ENCODE measurements at regions not wholly inside any gene's neighbourhood (a gene's known extent, or its start where the extent isn't known, plus 50 kb on each side); places are given as distances from the start of the nearest gene placed in this dataset.

- Histone ChIP-seq H3K36me3 (no peaks in the 10 kb centered on the region), H3K9me3 (peaks cover 0 to 10% (median 0%) of the 10 kb centered on the region in 12 donors), H3K27ac (no peak overlapping the region), H3K27me3 (peaks cover 0 to 7% (median 0%) of the 10 kb centered on the region in 9 donors), H3K4me3 (no peak overlapping the region), H3K4me1 (no peaks in the 10 kb centered on the region)
- ATAC-seq (no peak), DNase-seq (no peak)
- 43 to 83% (median 65%) methylated on average over 1 of the region's 1 CpG for WGBS, 4 donors
- intact Hi-C loops (cut with DNase I), result no loop called here
- TF ChIP-seq POLR2A (IDR thresholded peaks at IDR 0.05), result no peak
- TF ChIP-seq, protein P1, sequence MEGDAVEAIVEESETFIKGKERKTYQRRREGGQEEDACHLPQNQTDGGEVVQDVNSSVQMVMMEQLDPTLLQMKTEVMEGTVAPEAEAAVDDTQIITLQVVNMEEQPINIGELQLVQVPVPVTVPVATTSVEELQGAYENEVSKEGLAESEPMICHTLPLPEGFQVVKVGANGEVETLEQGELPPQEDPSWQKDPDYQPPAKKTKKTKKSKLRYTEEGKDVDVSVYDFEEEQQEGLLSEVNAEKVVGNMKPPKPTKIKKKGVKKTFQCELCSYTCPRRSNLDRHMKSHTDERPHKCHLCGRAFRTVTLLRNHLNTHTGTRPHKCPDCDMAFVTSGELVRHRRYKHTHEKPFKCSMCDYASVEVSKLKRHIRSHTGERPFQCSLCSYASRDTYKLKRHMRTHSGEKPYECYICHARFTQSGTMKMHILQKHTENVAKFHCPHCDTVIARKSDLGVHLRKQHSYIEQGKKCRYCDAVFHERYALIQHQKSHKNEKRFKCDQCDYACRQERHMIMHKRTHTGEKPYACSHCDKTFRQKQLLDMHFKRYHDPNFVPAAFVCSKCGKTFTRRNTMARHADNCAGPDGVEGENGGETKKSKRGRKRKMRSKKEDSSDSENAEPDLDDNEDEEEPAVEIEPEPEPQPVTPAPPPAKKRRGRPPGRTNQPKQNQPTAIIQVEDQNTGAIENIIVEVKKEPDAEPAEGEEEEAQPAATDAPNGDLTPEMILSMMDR (IDR thresholded peaks at IDR 0.05), result no peak
Measured at GRCh38 chrX:115378471-115378870, 89.0 kb downstream of the LUZP4 start.

DNA sequence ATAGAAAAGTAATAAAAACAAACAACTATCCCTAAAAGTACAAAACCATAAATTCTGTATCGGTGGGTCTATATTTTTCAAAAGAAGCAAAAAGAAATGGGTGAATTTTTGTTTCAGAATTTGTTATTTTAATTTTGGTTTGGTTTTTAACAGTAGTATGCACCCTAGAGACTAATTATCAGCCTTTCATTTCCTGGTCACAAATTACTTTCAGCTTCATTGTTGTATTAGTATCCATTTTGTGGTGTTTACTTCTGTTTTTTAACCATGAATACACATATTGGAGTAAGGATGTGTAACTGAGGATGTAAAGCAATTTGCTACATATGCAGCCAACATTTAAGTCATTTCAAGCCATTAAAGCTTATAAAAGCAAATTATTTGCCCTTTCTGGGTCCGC lies 97.8 kb downstream of the LUZP4 start:
- intact Hi-C loops (cut with DNase I), result no loop called here

GRCh38 chrX:115388879-115389278 lies 99.4 kb downstream of the LUZP4 start:
- ATAC-seq (peak in 1 of 4 donors; percentile 38), DNase-seq (no peak)
- 64 to 74% (median 69%) methylated on average over 4 of the region's 4 CpGs for WGBS, 4 donors
- intact Hi-C loops (cut with DNase I), result no loop called here
- H3K36me3 ChIP-seq, result no peaks in the 10 kb centered on the region
- peaks cover 0 to 5% (median 0%) of the 10 kb centered on the region in 12 donors for H3K4me1 ChIP-seq
- no peaks in the 10 kb centered on the region for H3K9me3 ChIP-seq
- H3K27me3 ChIP-seq, result peaks cover 0 to 39% (median 0%) of the 10 kb centered on the region in 9 donors
- TF ChIP-seq, protein P1 (IDR thresholded peaks at IDR 0.05), result no peak
- no peak for TF ChIP-seq POLR2A (IDR thresholded peaks at IDR 0.05)
- H3K4me3 ChIP-seq, result no peak overlapping the region
- no peak overlapping the region for H3K27ac ChIP-seq

More for the DNA sequence above, 97.8 kb downstream of the LUZP4 start:
- Histone ChIP-seq H3K4me1 (peaks cover 0 to 5% (median 0%) of the 10 kb centered on the region in 12 donors), H3K27me3 (peaks cover 0 to 39% (median 0%) of the 10 kb centered on the region in 9 donors), H3K4me3 (no peak overlapping the region), H3K9me3 (no peaks in the 10 kb centered on the region), H3K27ac (no peak overlapping the region), H3K36me3 (no peaks in the 10 kb centered on the region)
- ATAC-seq (no peak), DNase-seq (no peak)
- TF ChIP-seq, protein P1 (IDR thresholded peaks at IDR 0.05), result no peak
- TF ChIP-seq POLR2A (IDR thresholded peaks at IDR 0.05), result no peak
- WGBS, 4 donors, result 83 to 98% (median 92%) methylated on average over 2 of the region's 2 CpGs

DNA sequence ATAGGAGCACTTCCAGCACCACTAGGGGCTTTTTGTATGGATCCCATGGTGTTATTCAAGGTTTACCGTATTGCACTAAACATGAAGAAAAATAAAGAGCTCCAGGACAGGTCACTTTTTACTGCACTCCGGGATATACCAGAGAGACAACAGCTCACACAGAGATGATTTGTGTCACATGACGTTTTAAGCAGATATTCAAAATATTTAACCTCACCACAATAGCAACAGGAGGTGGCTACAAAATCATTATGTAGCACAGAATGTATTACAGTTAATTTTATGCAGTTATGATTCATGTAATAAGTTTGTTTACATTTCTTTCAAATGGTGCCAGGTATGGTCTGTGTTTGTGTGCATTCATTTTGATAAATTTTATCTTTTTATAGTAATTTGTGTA lies 100.6 kb downstream of the LUZP4 start:
- Histone ChIP-seq H3K9me3 (no peaks in the 10 kb centered on the region), H3K4me1 (peaks cover 0 to 5% (median 0%) of the 10 kb centered on the region in 12 donors), H3K4me3 (no peak overlapping the region), H3K27ac (no peak overlapping the region), H3K27me3 (peaks cover 0 to 36% (median 0%) of the 10 kb centered on the region in 9 donors), H3K36me3 (no peaks in the 10 kb centered on the region)
- ATAC-seq, result no peak
- intact Hi-C loops (cut with DNase I), result loop anchor here in 1 of 10 donors (10.0 kb wide), 1 partner anchor 45 kb away; no protein-coding TSS in a partner anchor
- TF ChIP-seq, protein P1 (IDR thresholded peaks at IDR 0.05), result no peak
- TF ChIP-seq POLR2A (IDR thresholded peaks at IDR 0.05), result no peak
- DNase-seq, result no peak
- 69 to 89% (median 77%) methylated on average over 3 of the region's 3 CpGs for WGBS, 4 donors
